Nucleus accumbens (tissue), 56 donors: ENCODE measurements at regions not wholly inside any gene's neighbourhood (a gene's known extent, or its start where the extent isn't known, plus 50 kb on each side); places are given as distances from the start of the nearest gene placed in this dataset.

Source experiments
- DNase-seq, 56 donors: peaks; one replicate each; lab custom pipeline; 2025; lab: John Stamatoyannopoulos, UW

DNA sequence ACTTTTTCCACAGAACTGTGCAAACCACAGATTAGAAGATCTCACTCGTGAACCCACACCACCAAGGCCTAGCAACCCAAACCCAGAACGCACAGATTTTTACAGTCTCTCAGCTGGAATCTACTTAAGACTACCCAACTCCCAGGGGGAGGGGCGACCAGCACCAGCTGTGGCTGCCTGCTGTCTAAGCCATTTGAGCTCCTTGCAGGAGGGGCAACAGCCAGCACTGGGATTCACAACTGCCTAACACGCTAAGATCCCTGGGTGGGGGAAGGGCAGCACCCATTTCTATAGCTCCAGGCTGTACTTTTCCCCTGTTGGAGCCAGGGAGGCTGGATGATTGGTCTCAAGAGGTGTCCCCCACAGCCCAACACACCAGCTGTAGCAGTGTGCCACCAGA, 368.8 kb downstream of the SUCLA2 start:
- DNase-seq: no peak

DNA sequence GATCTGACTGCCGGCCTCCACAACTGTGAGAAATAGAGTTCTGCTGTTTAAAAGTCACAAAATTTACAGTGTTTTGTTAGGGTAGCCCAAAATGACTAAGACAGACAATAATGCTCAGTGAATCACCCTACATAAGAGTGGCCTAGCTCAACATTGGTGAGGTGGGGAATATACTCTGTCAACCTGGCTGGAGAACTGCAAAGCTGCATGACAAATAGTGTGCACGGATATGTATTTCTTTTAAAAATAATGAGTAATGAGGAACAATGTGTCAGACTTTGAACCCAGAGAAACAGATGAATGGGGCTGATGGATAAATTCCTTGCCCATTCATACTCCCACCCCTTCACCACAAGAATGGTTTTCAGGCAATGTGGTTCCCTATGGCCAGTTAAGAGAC, 372.4 kb downstream of the SUCLA2 start:
- no peak for DNase-seq

DNA sequence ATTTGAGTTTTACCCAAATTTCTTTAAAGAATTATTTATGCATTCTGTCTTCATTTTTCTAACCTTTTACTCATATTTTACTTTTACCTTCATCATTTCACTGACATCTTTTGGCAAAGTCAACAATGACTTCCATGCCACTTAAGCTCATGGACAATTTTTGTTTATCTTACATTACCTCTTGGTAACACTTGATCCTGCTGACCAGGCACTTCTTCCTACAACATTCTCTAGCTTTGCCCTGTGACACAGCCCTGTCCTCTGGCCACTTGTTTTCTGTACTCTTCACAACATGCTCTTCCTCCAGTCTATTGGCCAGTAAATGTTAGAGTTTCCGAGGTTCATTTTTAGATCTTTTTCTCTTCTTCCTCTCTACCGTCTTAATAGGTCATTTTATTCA, 377.2 kb downstream of the SUCLA2 start:
- no peak for DNase-seq

DNA sequence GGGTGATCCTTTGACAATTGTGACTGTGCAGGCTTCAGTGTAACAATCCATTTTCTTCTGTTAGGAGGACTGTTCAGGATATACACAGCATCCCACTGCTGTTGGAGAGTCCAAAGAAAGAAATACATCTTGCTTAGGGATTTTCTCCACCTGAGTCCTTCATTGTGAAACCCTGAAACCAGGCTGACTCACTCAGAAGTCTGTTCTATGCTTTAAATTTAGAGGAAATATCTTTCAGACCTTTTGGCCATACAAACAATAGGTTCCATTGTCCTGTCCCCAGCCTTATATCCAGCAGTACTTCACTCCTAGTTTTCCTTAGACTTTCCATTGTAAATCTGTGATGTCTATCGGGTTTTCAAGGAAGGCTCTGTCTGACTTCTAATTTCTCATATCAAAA, 379.1 kb downstream of the SUCLA2 start:
- no peak for DNase-seq

DNA sequence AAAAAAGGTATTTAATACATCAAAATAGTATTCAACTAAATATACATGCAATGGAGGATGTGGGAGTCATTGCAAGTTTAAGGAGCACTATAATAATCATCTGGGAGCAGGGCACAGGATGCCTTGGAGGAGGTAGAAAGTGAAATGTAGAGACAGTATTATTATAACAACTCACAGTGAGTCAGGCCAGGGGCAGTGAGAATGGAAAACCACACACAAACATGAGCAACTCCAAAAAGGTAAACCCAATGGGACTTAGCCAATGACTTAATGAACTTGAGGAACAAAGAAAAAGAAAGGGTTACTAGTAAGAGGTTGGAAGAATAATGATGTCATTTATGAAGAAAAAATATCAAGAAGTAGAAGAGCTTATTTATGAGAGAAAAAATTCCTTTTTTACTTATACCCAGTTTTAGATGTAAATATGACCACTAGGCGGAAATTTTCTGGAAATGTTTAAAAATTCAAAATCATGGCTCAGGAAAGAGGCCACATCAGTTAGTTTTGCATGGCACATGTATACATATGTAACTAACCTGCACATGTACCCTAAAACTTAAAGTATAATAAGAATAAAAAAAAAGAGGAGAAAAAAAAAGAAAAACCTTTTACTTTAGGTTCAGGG, 389.3 kb downstream of the SUCLA2 start:
- DNase-seq: no peak

DNA sequence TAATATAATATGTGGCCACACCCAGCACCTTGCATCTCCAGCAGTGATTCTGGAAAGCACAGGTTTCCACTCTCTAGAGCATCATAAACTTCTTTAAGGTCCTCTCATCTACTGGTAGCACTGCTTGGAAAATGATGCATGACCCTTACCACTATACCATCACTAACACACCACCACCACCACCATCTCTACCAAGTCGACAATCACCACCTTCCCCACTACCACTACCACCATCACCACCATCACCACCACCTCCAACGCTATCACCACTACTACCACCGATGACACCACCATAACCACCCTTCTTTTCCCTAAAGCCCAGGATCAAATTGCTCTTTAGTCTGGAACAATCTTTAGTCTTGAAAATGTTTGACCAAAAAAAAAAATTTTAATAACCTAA, 390.4 kb downstream of the SUCLA2 start:
- no peak for DNase-seq

DNA sequence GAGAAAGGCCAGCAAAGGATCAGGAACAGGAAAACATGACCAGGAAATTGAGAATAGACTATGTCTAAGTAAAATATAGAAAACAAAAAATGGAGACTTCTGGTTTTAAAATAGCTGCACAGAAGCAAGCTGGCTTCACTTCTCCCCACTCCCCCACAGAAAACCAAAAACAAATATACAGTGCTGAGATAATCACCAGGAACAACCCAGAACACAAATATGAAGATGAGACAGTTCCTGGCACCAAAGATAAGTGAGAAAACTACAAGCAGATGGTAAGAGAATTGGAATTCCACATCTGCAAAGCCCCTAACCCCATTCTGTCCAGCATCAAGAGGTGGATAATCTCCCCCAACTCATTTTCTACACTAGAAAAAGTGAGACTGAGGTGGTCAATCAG, 397.7 kb downstream of the SUCLA2 start:
- no peak for DNase-seq

DNA sequence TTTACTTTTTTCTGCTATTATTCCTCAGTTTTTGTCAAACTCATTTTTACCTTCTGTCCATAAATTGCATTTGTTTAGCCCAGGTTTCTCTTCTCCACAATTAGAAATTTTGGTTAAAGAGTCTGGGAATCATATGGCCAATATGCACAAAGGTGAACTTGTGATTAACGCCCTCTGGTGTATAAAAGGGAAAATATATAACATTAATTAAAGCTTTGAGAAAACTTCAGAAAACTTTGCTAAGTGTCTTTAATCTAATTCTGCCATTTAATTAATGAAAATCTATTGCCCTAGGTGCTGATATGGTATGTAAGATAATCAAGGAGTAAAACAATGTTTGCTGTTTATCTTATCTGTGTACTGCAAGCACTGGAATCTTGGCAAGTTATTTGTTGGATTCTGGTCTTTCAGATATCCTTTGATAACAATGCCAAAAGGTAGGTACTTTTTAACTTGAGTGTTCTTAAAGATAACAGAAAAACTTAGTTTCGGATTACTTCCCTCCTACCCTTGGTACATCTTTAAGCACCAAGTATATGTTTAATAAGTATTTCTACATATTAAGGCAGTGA, 402.6 kb downstream of the SUCLA2 start:
- DNase-seq: no peak

DNA sequence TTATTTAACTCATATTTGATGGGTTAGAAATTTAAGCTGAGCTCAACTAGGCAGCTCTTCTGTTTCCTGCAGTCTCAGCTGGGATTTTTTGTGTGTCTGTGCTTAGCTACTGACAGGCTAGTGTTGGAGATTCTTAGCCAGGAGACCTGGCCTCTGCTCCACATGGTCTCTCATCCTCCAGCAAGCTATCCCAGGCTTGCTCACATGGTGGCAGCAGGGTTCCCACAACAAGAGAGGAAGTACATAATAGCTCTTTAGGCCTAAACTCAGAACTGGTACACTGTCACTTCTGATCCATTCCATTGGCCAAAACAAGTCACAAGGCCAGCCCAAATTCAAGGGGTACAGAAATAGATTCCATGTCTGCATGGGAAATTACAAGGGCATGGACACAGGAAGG, 406.2 kb downstream of the SUCLA2 start:
- no peak for DNase-seq

DNA sequence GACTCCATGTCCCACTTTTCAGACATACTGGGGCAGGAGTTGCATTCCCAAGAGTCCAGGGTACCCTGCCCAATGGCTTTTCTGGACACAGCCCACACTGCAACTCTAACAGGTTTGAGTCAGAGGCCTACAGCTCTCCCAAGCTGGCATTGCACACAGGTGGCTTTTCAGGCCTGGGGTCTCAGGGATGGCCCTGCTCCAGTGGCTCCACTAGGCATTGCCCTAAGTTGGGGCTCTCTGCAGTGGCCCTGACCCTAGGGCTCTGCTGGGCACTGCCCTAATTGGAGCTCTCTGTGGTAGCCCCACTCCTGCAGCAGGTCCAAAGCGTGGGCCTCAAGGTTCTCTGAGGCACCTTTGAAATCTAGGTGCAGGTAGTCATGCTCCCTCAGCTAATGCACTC, 408.8 kb downstream of the SUCLA2 start:
- DNase-seq: no peak

DNA sequence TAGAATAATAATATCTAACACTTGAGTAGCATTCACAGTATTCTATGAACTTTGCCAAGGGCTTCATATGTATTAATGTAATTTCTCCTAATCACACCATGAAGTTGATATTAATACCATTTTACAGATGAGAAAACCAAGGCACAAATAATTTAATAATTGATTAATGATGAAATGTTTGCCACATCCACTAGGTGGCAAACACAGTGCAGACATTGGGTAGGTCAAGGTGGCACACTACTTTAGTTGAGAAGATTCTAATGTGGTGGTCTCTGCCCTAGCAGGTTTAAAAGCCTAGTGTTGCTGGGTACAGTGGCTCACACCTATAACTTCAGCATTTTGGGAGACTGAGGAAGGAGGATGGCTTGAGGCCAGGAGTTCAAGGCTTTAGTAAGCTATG, 412.4 kb downstream of the SUCLA2 start:
- DNase-seq: no peak

DNA sequence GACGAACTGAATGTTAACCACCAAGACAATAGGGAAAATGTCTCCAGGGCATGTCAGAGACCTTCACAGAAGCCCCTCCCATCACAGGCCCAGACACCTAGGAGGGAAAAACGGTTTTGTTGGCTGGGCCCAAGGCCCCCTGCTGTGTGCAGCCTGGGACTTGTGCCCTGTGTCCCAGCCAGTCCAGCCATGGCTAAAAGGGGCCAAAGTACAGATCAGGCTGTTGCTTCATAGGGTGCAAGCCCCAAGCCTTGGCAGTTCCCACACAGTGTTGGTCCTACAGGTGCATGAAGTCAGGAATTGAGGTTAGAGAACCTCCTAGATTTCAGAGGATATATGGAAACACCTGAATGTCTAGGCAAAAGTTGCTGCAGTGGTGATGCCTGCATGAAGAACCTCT, 428.7 kb downstream of the SUCLA2 start:
- no peak for DNase-seq

DNA sequence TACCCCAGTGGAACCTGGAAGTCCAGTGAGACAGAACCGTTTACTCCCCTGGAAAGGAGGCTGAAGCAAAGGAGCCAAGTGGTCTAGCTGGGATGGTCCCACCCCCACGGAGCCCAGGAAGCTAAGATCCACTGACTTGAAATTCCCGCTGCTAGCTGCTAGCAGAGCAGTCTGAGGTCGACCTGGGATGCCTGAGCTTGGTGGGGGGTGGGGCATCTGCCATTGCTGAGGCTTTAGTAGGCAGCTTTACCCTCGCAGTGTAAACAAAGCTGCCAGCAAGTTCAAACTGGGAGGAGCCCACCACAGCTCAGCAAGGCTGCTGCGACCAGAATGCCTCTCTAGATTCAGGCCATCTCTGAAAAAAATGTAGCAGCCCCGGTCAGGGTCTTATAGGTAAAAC, 437.0 kb downstream of the SUCLA2 start:
- DNase-seq: no peak

DNA sequence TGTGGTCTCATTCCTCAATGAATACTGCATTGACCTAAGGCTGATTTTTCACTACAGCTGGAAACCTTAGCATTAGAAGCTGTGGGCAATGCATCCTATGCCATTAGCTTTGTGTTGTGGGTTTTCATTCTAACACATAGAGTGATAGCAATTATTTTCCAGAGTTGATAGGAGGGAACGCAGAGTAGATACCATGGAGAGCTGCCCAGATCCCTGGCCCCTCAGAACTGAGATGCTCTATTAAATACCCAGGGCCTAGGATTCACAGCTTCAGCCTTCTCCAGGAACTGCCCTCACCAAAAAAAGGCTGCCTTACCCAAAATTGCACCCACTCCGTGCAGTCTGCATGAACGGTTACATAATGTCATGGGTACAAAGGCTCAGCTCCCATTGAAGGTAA, 444.4 kb downstream of the SUCLA2 start:
- DNase-seq: no peak

DNA sequence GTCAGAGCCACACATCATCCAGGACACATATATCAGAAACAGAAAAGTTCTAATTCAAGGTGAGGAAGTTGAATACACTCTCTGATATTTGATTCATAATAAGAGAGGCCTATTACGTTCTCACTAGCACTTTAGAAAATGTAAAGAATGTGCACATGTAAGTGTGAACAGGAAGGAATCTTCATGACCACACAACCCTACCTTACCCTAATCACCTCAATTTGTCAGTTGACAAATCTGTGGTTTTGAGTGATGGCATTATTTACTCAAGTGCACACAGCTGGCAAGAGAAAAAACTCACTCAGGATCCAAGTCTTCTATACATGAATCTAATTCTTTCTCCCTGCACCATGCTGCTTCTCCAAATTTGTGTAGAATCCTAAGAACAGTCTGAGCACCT, 445.8 kb downstream of the SUCLA2 start:
- no peak for DNase-seq

DNA sequence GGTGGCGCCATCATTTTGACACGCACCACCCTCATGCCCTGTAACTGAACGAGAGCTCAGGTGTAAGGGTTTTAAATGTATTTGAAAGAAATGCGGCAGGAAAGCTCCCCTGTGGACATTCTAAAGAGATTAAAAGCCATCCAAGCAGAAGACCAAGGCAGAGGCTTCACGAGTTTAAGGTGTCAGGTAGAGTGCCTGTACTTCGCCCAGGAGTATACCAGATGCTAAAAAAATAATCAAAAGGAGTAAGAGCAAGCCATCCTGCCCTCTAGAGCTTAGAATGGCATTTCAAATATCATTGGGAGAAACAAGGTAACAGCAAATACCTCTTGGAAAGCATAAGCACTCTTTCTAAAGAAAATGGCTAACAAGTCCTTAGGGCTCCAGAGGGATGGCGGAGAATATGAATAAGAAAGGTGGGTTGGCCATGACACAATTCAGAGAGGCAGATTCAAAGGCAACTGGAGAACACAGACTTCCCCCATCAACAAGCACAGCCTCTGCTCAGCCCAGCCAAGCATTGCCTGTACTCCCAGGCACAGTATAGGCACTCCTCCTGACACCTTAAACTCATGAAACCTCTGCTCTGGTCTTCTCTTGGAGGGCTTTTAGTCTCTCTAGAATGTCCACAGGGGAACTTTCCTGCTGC, 447.6 kb downstream of the SUCLA2 start:
- no peak for DNase-seq

DNA sequence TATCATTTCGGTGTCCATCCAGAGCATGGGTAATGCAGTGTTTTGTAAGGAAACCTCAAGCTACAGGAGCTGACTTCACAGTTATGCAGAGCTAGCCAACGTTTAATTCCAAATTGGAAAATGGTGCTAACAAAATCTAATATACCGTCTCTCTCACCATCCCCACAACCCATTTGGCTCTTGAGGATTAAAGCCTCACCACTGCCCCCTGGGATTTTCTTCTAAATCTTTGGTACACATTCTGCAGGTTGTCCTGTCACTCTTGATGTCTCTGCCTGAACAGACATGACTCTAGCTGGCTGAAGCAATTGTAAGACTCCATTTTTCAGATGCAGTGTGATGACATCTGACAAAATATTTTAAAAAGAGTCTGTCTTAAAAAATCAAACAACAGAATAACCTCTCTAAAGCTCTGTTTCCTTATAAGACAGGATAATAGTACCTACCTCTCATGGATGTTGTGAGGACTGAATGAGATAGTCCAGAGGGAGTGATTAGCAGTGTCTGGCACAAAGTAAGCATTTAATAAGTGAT, 451.8 kb downstream of the SUCLA2 start:
- no peak for DNase-seq

DNA sequence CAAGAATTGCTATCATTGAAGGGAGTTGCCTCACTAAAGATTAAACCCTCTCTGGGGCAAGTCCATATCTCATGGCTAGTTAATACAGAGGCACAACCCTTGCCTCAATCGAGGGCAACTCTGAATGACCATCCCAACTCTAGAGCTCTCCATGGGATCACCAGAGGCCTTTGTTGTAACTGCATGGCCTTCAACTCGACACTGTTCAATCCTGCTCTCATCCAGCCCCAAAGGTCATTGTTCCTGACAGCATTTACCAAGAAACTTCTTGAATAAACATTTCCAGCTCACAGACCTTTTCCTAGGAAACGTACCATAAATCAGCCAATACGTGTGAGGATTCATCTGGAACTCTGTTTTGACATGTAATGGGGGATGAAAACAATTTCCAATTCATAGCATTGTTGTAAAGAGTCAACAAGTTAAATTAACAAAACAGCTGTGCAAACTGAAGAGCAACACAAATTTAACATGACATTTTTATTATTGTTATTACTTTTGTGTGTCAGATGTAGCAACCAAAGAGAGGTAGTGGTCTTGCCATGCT, 452.7 kb downstream of the SUCLA2 start:
- no peak for DNase-seq

DNA sequence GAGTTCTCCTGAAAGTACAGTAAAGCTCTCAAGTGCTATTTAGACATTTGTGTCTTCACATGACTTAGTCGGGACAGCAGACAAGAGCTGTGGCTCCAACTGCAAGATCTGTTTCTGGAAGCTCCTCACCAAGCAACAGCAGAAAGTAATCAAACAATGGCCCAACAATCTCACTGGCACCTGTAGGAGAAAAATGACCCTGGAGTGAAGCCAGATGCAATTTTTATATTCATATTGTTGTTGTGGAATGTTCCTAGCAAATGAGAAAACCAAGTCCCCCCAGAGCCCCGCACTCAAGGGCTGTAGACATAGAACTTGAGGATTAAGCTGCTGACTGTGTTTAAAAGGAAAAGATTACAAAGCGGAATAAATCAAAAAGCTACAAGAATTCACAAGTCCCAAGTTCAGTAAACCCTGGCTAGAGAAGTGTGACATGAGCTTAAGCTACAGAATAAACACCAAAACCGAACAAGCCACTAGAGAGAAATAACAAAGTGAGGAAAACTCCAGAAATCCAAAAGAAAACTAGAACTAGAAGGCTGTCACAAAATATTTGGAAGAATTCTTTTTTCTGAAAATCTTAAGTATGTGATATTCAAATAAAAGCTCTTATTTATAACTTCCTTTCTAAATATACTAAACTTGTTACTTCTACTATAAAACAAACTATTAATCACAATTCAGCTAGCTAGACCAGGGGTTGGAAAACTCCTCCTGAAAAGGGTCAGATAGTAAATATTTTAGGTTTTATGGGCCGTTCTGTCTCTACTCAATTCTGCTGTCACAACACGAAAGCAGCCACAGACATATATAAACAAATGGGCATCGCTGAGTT, 454.5 kb downstream of the SUCLA2 start:
- no peak for DNase-seq

DNA sequence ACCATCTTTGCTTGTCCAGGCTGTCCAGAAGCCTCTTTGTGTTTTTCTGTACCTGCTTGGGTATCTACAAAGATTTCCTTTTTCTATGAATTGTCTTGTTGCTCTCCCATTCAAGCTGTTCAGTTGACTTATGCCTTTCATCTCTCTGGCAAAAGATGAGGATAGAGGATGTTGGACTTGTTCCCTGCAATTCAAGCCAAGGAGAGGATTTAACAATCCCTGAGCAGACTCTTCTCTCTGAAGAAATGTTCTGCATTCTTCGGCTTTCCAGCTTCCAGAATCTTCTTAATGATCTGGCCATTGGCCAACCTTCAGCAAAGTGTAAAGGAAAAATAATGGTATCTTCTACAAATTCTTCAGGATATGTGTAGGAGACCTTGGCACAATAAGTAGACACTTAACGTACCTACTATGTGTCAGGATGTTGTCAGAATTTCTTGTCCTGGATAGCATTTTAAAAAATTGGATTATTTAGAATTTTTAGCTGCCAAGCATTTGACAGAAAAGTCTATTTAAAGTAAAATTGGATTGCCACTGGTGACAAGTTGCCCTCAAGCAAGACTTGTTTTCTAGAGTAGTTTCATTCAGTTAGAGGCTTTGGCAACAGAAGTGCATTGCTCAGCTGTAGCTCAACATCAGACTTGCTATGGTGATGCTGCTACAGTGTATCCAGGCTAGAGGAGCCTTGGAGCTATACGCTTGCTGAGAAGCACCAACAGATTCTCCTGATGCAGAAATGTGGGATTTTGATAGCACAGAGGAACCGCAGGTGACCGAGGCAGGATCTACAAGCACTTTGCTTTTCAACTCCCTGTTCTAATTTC, 455.7 kb downstream of the SUCLA2 start:
- no peak for DNase-seq
